ENCODE measurements at regions not wholly inside any gene's neighbourhood (a gene's known extent, or its start where the extent isn't known, plus 50 kb on each side); places are given as distances from the start of the nearest gene placed in this dataset.

DNA sequence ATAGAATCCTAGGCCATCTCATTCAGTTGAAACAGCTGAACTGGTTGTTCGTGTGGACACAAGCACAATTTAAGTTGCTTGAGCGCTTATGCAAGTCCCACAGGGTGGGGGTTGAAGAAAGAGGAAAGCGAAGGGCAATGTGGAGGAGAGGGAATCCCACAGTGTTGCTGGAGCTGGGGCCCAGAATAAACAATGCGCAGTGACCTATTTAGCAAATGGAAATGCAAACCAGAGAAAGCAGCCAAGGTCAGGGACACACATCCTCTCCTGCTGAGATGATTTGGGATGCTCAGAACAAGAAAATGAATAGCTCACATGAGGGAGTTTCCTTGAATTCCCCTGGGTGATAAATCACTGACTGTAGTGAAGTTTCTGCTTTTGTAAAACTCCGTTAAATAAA lies 838.3 kb downstream of the TLE4 start:
- H3K4me3 ChIP-seq: no peak overlapping the region
- H3K4me1 ChIP-seq: no peaks in the 10 kb centered on the region
- WGBS, 3 donors: 32 to 54% (median 34%) methylated on average over 5 of the region's 5 CpGs
- H3K27me3 ChIP-seq (ENCODE audit: insufficient read depth in 3 of 3, low read length in 2 of 3): no peaks in the 10 kb centered on the region
- DNase-seq (no peak), ATAC-seq (no peak)
- no peaks in the 10 kb centered on the region for H3K9me3 ChIP-seq
- no peaks in the 10 kb centered on the region for H3K36me3 ChIP-seq (ENCODE audit: insufficient read depth in 1 of 2, low read depth in 1 of 2)
- intact Hi-C loops (cut with DNase I): no loop called here
- TF ChIP-seq CTCF (IDR thresholded peaks at IDR 0.05): no peak
- no peak overlapping the region for H3K27ac ChIP-seq

- no peak for ATAC-seq
- no peak for TF ChIP-seq CTCF (IDR thresholded peaks at IDR 0.05)
- no peak for DNase-seq
- intact Hi-C loops (cut with DNase I): no loop called here
- no peaks in the 10 kb centered on the region for H3K27me3 ChIP-seq (ENCODE audit: insufficient read depth in 3 of 3, low read length in 2 of 3)
- H3K4me1 ChIP-seq: no peaks in the 10 kb centered on the region
- H3K9me3 ChIP-seq: no peaks in the 10 kb centered on the region
- H3K4me3 ChIP-seq: no peak overlapping the region
- H3K36me3 ChIP-seq (ENCODE audit: insufficient read depth in 1 of 2, low read depth in 1 of 2): no peaks in the 10 kb centered on the region
- no peak overlapping the region for H3K27ac ChIP-seq
- WGBS, 3 donors: 94 to 97% (median 96%) methylated on average over 5 of the region's 5 CpGs
These were observed 835.5 kb downstream of the TLE4 start for GRCh38 chr9:80407220-80407619.

DNA sequence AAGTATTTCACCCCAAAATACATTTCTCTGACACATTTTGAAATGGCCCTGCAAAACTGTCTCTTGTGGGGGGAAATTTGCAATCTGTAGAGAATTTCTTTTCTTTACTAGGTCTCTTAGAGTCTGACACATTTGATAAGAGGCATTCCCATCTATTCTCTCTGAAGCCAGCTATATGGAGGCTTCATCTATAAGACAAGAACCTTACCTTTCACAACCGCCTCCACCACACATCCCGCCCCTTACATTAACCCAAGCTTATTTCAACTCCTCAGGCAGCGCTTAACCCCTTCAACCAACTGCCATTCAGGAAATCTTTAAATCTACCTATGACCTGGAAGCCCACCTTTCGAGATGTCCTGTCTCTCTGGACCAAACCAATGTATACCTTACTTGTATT lies 829.5 kb downstream of the TLE4 start:
- WGBS, 3 donors: 92 to 97% (median 96%) methylated on average over 4 of the region's 4 CpGs
- intact Hi-C loops (cut with DNase I): no loop called here
- H3K27me3 ChIP-seq (ENCODE audit: insufficient read depth in 3 of 3, low read length in 2 of 3): no peaks in the 10 kb centered on the region
- no peak for DNase-seq
- H3K36me3 ChIP-seq (ENCODE audit: insufficient read depth in 1 of 2, low read depth in 1 of 2): no peaks in the 10 kb centered on the region
- H3K27ac ChIP-seq: no peak overlapping the region
- ATAC-seq: no peak
- no peaks in the 10 kb centered on the region for H3K9me3 ChIP-seq
- TF ChIP-seq CTCF (IDR thresholded peaks at IDR 0.05): no peak
- no peaks in the 10 kb centered on the region for H3K4me1 ChIP-seq
- no peak overlapping the region for H3K4me3 ChIP-seq

DNA sequence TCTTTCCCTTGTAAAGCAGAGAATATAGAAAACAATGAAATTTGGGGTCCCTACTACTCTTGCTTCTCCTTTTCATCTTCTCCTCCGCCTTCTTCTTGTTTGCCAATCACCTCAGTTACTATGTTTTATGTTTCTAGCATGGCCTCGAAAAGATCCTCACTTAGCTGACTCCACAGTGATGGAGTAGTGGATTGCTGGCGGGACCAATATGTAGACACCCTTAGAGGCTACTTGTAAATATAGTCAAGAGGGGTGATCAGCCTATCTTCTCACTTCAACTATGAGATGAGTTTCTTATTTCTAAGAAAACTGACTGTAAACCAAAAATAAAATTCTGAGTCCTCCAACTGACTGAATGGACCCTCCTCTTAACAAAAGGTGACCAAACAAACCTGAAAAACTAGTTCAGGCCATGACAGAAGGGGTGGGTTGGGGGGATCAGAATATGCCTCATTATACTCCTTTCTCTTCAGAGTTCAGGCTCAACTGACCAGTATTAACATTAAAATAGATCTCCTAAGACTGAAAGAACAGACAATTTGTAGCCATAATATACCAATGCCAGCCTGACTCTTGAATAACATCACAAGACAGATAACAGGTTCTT lies 829.0 kb downstream of the TLE4 start:
- H3K27me3 ChIP-seq (ENCODE audit: insufficient read depth in 3 of 3, low read length in 2 of 3): no peaks in the 10 kb centered on the region
- WGBS, 3 donors: 83 to 90% (median 89%) methylated on average over 3 of the region's 3 CpGs
- TF ChIP-seq CTCF (IDR thresholded peaks at IDR 0.05): no peak

GRCh38 chr9:80399606-80400005 lies 827.8 kb downstream of the TLE4 start:
- 82 to 89% (median 87%) methylated on average over 2 of the region's 2 CpGs for WGBS, 3 donors
- intact Hi-C loops (cut with DNase I): no loop called here
- no peak for TF ChIP-seq CTCF (IDR thresholded peaks at IDR 0.05)
- no peaks in the 10 kb centered on the region for H3K4me1 ChIP-seq
- no peak for ATAC-seq
- no peak for DNase-seq
- no peaks in the 10 kb centered on the region for H3K9me3 ChIP-seq
- no peak overlapping the region for H3K4me3 ChIP-seq
- no peaks in the 10 kb centered on the region for H3K27me3 ChIP-seq (ENCODE audit: insufficient read depth in 3 of 3, low read length in 2 of 3)
- H3K36me3 ChIP-seq (ENCODE audit: insufficient read depth in 1 of 2, low read depth in 1 of 2): no peaks in the 10 kb centered on the region
- H3K27ac ChIP-seq: no peak overlapping the region

More for the DNA sequence above, 829.0 kb downstream of the TLE4 start:
- Histone ChIP-seq H3K27ac (no peak overlapping the region), H3K4me1 (no peaks in the 10 kb centered on the region), H3K4me3 (no peak overlapping the region), H3K36me3 (ENCODE audit: insufficient read depth in 1 of 2, low read depth in 1 of 2) (no peaks in the 10 kb centered on the region), H3K9me3 (no peaks in the 10 kb centered on the region)
- no peak for DNase-seq
- no peak for ATAC-seq
- intact Hi-C loops (cut with DNase I): no loop called here
